Spleen (tissue), 11 donors: ENCODE measurements at regions not wholly inside any gene's neighbourhood (a gene's known extent, or its start where the extent isn't known, plus 50 kb on each side); places are given as distances from the start of the nearest gene placed in this dataset.

Source experiments
- DNase-seq: peaks from one replicate; pipeline ENCODE4 v3.0.0-alpha.2; 2020
- H3K27ac ChIP-seq, 8 donors: fragments of 200-600 bp; sonication (generic) in 7 of 8; 1 replicate in 4 of 8; 2 replicates in 4 of 8; pipeline versions ENCODE4 v1.5.0 to v1.8.0; 2016 to 2021; ENCODE audit warnings: inconsistent platforms in 4 of 8, mild to moderate bottlenecking in 4 of 8, moderate library complexity in 1 of 8
- H3K27me3 ChIP-seq, 7 donors: fragments of 200-600 bp; sonication (generic) in 6 of 7; replicated peaks in 1 of 7; 1 replicate in 4 of 7; 2 replicates in 3 of 7; pipeline versions ENCODE4 v1.5.0 to v1.8.0; 2016 to 2021; ENCODE audit warnings: inconsistent platforms in 3 of 7, mild to moderate bottlenecking in 1 of 7
- H3K36me3 ChIP-seq, 6 donors: fragments of 200-600 bp; sonication (generic) in 5 of 6; 1 replicate in 4 of 6; 2 replicates in 2 of 6; pipeline versions ENCODE4 v1.5.0 to v1.8.0; 2016 to 2021; ENCODE audit warnings: inconsistent platforms in 2 of 6
- H3K4me1 ChIP-seq, 6 donors: fragments of 200-600 bp; sonication (generic) in 5 of 6; 1 replicate in 3 of 6; 2 replicates in 3 of 6; pipeline versions ENCODE4 v1.5.0 to v1.8.0; 2016 to 2021; ENCODE audit warnings: inconsistent platforms in 3 of 6
- H3K4me3 ChIP-seq, 8 donors: fragments of 200-600 bp; sonication (generic) in 7 of 8; 1 replicate in 4 of 8; 2 replicates in 4 of 8; pipeline versions ENCODE4 v1.5.0 to v1.8.0; 2016 to 2021; ENCODE audit warnings: inconsistent platforms in 4 of 8, mild to moderate bottlenecking in 4 of 8, moderate library complexity in 2 of 8
- H3K9me3 ChIP-seq, 8 donors: fragments of 200-600 bp; sonication (generic) in 7 of 8; 1 replicate in 4 of 8; 2 replicates in 4 of 8; pipeline versions ENCODE4 v1.5.0 to v1.8.0; 2016 to 2021; ENCODE audit warnings: inconsistent platforms in 4 of 8
- POLR2A ChIP-seq, 3 donors: fragments of 450-650 bp; IDR thresholded peaks; one replicate each; pipeline ENCODE4 v1.5.1; 2017; ENCODE audit warnings: antibody characterized with exemption in 3 of 3, mild to moderate bottlenecking in 1 of 3
- POLR2AphosphoS5 ChIP-seq, 3 donors: sonication (generic); formaldehyde crosslinking; IDR thresholded peaks; one replicate each; pipeline ENCODE4 v1.5.1; 2017; ENCODE audit warnings: antibody characterized with exemption in 3 of 3
- WGBS, 5 donors: extraction: QIAGEN DNeasy Blood & Tissue Kit in 3 of 5; methylation state at CpG; one replicate each; pipeline versions ENCODE4 v1.1.5 to v1.1.7; 2013 to 2018; 5-methylcytosine and 5-hydroxymethylcytosine counted together
- intact Hi-C: fragments of 100-400 bp; cut with DNase I; formaldehyde crosslinking; loops from one replicate; pipeline ENCODE4 v1.15.0; 2023; ENCODE audit warnings: low total_unique reads
- TF ChIP-seq, protein P1 (sequence below), 11 experiments: fragments of 200-600 bp in 7 of 11; fragments of 450-650 bp in 4 of 11; sonication (generic) in 4 of 11; IDR thresholded peaks in 8 of 11; conservative IDR thresholded peaks in 3 of 11; 1 replicate in 7 of 11; 2 replicates in 4 of 11; pipeline versions ENCODE4 v1.4.0 to v1.8.0; 2016 to 2021; ENCODE audit warnings: antibody characterized with exemption in 11 of 11, inconsistent platforms in 4 of 11, mild to moderate bottlenecking in 1 of 11
- donor health status: healthy with polysubstance abuse.
- donor health status: DM: no; HTN: no; CAD: no; lungs with moderate emphysema.
- donor health status: DM: no; HTN: no; CAD: no.
- donor health status: Bipolar disorder and iron deficiency.
- donor health status: healthy.
- donor health status: DM: no; HTN: no; CAD: no.
- donor health status: DM: yes; HTN: yes; CAD: no.

DNA sequence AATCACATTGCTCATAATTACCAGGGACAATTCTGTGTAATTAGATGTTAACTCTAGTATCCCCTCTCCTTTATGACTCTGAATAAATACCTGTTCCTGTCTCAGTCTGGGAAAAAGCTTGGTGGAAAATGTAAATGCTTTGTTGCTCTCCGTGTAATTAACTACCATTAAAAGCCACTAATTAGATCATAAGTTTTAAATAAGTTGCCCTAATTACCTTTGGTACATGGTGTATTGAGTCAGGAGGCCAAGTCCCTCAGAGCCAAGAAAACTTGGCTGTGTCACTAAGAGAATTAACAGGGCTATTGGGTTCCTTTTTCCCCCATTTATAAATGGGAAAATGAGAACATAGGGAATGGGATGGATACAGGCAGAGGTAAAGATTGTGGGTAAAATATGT, 617.6 kb downstream of the TLR4 start:
- TF ChIP-seq, protein P1, sequence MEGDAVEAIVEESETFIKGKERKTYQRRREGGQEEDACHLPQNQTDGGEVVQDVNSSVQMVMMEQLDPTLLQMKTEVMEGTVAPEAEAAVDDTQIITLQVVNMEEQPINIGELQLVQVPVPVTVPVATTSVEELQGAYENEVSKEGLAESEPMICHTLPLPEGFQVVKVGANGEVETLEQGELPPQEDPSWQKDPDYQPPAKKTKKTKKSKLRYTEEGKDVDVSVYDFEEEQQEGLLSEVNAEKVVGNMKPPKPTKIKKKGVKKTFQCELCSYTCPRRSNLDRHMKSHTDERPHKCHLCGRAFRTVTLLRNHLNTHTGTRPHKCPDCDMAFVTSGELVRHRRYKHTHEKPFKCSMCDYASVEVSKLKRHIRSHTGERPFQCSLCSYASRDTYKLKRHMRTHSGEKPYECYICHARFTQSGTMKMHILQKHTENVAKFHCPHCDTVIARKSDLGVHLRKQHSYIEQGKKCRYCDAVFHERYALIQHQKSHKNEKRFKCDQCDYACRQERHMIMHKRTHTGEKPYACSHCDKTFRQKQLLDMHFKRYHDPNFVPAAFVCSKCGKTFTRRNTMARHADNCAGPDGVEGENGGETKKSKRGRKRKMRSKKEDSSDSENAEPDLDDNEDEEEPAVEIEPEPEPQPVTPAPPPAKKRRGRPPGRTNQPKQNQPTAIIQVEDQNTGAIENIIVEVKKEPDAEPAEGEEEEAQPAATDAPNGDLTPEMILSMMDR (IDR thresholded peaks at IDR 0.05 in 8 of 11, conservative IDR thresholded peaks at IDR 0.05 in 3 of 11): no peak
- no peak for TF ChIP-seq POLR2AphosphoS5 (IDR thresholded peaks at IDR 0.05)
- no peak for TF ChIP-seq POLR2A (IDR thresholded peaks at IDR 0.05)
- intact Hi-C loops: no loop called here
- no peaks in the 10 kb centered on the region for H3K36me3 ChIP-seq
- no peak overlapping the region for H3K27ac ChIP-seq
- no peak overlapping the region for H3K4me3 ChIP-seq
- H3K4me1 ChIP-seq: no peaks in the 10 kb centered on the region
- no peaks in the 10 kb centered on the region for H3K9me3 ChIP-seq
- no peak for DNase-seq
- H3K27me3 ChIP-seq: no peaks in the 10 kb centered on the region
- WGBS, 5 donors: 71 to 85% (median 71%) methylated on average over 1 of the region's 1 CpG

DNA sequence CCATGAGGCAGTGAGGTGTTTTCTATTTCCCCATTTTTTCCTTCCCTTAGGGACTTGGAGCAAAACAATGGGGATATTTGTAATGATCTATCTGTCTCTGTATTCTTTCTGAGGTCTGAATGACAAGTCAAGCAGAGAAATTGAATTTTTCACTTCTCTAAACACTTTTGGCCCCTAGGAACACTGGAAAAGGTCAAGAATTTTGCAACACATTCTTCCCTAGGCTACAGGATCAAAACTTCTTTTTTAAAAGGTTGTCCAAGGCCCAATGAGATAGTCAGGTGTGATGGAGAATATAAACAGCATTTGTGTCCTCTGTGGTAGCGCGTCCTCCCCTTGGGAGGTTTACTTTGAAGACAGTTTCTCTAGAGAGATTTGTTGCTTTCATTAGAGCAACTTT, 620.5 kb downstream of the TLR4 start:
- Histone ChIP-seq H3K36me3 (no peaks in the 10 kb centered on the region), H3K4me3 (no peak overlapping the region), H3K4me1 (no peaks in the 10 kb centered on the region), H3K27me3 (no peaks in the 10 kb centered on the region), H3K9me3 (no peaks in the 10 kb centered on the region), H3K27ac (no peak overlapping the region)
- DNase-seq: no peak
- 81 to 99% (median 86%) methylated on average over 2 of the region's 2 CpGs for WGBS, 5 donors
- TF ChIP-seq POLR2A (IDR thresholded peaks at IDR 0.05) (no peak), POLR2AphosphoS5 (IDR thresholded peaks at IDR 0.05) (no peak)
- TF ChIP-seq, protein P1 (IDR thresholded peaks at IDR 0.05 in 8 of 11, conservative IDR thresholded peaks at IDR 0.05 in 3 of 11): no peak
- intact Hi-C loops: no loop called here

DNA sequence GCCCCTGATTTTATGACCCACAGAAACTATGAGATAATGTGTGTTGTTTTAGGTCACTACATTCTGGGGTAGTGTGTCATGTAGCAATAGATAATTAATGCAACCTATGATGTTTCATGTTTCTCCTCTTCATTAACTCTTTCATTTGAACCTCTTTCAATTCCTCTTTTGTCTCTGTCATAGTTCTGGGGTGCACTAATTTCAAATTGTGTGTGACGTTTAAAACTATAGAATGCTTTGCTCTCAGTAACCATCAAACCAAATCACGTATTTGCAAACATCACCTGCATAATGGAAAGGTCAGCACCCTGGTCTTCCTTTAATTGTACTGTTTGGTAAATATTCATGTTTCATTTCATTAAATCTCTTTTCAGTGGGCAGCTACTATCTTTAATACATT, 621.6 kb downstream of the TLR4 start:
- no peaks in the 10 kb centered on the region for H3K9me3 ChIP-seq
- no peaks in the 10 kb centered on the region for H3K27me3 ChIP-seq
- intact Hi-C loops: no loop called here

DNA sequence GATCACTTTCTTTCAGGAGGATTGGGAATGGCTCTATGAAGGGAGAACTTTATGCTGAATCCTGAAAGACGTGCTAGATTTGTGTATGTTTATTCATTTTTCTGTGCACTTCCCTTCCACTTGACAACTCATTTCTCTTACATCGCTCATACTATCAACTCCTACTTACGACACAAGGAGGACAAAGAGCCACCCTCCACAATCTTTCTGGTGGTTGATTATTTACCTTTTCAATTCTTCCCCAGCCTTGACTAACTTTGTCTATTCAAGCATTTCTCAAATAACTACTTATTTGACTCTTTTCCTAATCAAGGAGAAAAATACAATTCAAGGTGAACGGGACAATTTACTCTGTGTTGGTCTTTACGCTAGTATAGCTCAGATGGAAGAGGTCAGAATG, 622.1 kb downstream of the TLR4 start:
- intact Hi-C loops: no loop called here
- H3K4me3 ChIP-seq: no peak overlapping the region
- no peaks in the 10 kb centered on the region for H3K4me1 ChIP-seq
- no peak for DNase-seq
- no peaks in the 10 kb centered on the region for H3K9me3 ChIP-seq
- no peak overlapping the region for H3K27ac ChIP-seq
- TF ChIP-seq, protein P1 (IDR thresholded peaks at IDR 0.05 in 8 of 11, conservative IDR thresholded peaks at IDR 0.05 in 3 of 11): no peak
- TF ChIP-seq POLR2A (IDR thresholded peaks at IDR 0.05): no peak
- TF ChIP-seq POLR2AphosphoS5 (IDR thresholded peaks at IDR 0.05): no peak
- H3K27me3 ChIP-seq: no peaks in the 10 kb centered on the region
- no peaks in the 10 kb centered on the region for H3K36me3 ChIP-seq
- 82 to 92% (median 86%) methylated on average over 5 of the region's 5 CpGs for WGBS, 5 donors

More for the DNA sequence above, 621.6 kb downstream of the TLR4 start:
- TF ChIP-seq POLR2AphosphoS5 (IDR thresholded peaks at IDR 0.05): no peak
- TF ChIP-seq, protein P1 (IDR thresholded peaks at IDR 0.05 in 8 of 11, conservative IDR thresholded peaks at IDR 0.05 in 3 of 11): no peak
- no peak for TF ChIP-seq POLR2A (IDR thresholded peaks at IDR 0.05)
- no peak overlapping the region for H3K4me3 ChIP-seq
- 65 to 87% (median 73%) methylated on average over 2 of the region's 2 CpGs for WGBS, 5 donors
- H3K36me3 ChIP-seq: no peaks in the 10 kb centered on the region
- no peaks in the 10 kb centered on the region for H3K4me1 ChIP-seq
- DNase-seq: no peak
- no peak overlapping the region for H3K27ac ChIP-seq
